Thoracic aorta (tissue), 2 donors: ENCODE measurements at regions not wholly inside any gene's neighbourhood (a gene's known extent, or its start where the extent isn't known, plus 50 kb on each side); places are given as distances from the start of the nearest gene placed in this dataset.

Experiments
- ATAC-seq: fragments of 150-250 bp; one replicate; pipeline ENCODE4 v1.8.0; 2017; ENCODE audit warnings: low read depth; ENCODE audit not compliant: insufficient number of reproducible peaks, low FRiP score
- DNase-seq: peaks from one replicate; pipeline ENCODE4 v3.0.0-alpha.2; 2020; ENCODE audit warnings: low spot score
- H3K27ac ChIP-seq, 2 donors: fragments of 200-600 bp; sonication (generic); 1 replicate in 1 of 2; 2 replicates in 1 of 2; pipeline ENCODE4 v1.5.1; 2016; ENCODE audit warnings: mild to moderate bottlenecking in 2 of 2, moderate library complexity in 2 of 2
- H3K27me3 ChIP-seq: fragments of 200-600 bp; sonication (generic); replicated peaks from 2 replicates; pipeline ENCODE4 v1.6.0; 2016; ENCODE audit warnings: mild to moderate bottlenecking; ENCODE audit not compliant: insufficient read depth
- H3K36me3 ChIP-seq: fragments of 200-600 bp; sonication (generic); one replicate; pipeline ENCODE4 v1.5.1; 2016
- H3K4me1 ChIP-seq, 2 donors: fragments of 200-600 bp; sonication (generic); 1 replicate in 1 of 2; 2 replicates in 1 of 2; pipeline versions ENCODE4 v1.5.1 to v1.6.0; 2016; ENCODE audit warnings: low read depth in 2 of 2, mild to moderate bottlenecking in 1 of 2; ENCODE audit not compliant: control insufficient read depth in 1 of 2
- H3K4me3 ChIP-seq: fragments of 200-600 bp; sonication (generic); 2 replicates; pipeline ENCODE4 v1.5.1; 2016; ENCODE audit warnings: mild to moderate bottlenecking
- H3K9me3 ChIP-seq: fragments of 200-600 bp; sonication (generic); 2 replicates; pipeline ENCODE4 v1.5.1; 2016
- TF ChIP-seq, protein P1 (sequence below): fragments of 200-600 bp; sonication (generic); IDR thresholded peaks from one replicate; pipeline ENCODE4 v1.5.1; 2019; ENCODE audit warnings: antibody characterized with exemption

- Histone ChIP-seq H3K9me3 (no peaks in the 10 kb centered on the region), H3K4me3 (no peak overlapping the region), H3K4me1 (no peaks in the 10 kb centered on the region), H3K36me3 (no peaks in the 10 kb centered on the region), H3K27me3 (no peaks in the 10 kb centered on the region), H3K27ac (no peak overlapping the region)
- DNase-seq = no peak
- ATAC-seq = no peak
- TF ChIP-seq, protein P1, sequence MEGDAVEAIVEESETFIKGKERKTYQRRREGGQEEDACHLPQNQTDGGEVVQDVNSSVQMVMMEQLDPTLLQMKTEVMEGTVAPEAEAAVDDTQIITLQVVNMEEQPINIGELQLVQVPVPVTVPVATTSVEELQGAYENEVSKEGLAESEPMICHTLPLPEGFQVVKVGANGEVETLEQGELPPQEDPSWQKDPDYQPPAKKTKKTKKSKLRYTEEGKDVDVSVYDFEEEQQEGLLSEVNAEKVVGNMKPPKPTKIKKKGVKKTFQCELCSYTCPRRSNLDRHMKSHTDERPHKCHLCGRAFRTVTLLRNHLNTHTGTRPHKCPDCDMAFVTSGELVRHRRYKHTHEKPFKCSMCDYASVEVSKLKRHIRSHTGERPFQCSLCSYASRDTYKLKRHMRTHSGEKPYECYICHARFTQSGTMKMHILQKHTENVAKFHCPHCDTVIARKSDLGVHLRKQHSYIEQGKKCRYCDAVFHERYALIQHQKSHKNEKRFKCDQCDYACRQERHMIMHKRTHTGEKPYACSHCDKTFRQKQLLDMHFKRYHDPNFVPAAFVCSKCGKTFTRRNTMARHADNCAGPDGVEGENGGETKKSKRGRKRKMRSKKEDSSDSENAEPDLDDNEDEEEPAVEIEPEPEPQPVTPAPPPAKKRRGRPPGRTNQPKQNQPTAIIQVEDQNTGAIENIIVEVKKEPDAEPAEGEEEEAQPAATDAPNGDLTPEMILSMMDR = no peak
Observed at GRCh38 chrX:30156880-30157560, 58.3 kb upstream of the MAGEB2 start.

DNA sequence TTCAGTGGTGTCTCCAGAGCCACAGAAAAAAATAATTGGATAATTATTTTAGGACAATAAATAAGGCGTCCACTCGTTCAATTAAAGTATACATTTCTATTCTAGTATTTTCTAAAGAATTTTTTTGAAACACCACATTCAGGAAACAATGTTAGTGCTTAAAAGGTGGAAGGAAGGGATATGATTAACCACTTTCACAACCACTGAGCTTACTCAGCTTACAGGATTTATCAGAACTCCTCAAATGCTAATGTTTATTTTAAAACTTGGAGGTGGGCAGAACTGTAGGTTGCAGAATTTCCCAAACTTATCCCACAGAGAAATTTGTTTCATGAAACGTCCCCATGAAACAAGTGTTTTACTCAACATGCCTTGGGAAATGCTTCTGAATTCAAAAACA lies 54.3 kb upstream of the MAGEB2 start:
- TF ChIP-seq, protein P1 = no peak
- Histone ChIP-seq H3K27me3 (no peaks in the 10 kb centered on the region), H3K9me3 (no peaks in the 10 kb centered on the region), H3K27ac (no peak overlapping the region), H3K4me3 (no peak overlapping the region), H3K4me1 (no peaks in the 10 kb centered on the region), H3K36me3 (no peaks in the 10 kb centered on the region)
- DNase-seq (no peak), ATAC-seq (no peak)
